NCI-H2107 (cell line): ENCODE measurements at regions not wholly inside any gene's neighbourhood (a gene's known extent, or its start where the extent isn't known, plus 50 kb on each side); places are given as distances from the start of the nearest gene placed in this dataset.

Source experiments
- DNase-seq: peaks from one replicate; lab custom pipeline; 2025; lab: John Stamatoyannopoulos, UW

DNA sequence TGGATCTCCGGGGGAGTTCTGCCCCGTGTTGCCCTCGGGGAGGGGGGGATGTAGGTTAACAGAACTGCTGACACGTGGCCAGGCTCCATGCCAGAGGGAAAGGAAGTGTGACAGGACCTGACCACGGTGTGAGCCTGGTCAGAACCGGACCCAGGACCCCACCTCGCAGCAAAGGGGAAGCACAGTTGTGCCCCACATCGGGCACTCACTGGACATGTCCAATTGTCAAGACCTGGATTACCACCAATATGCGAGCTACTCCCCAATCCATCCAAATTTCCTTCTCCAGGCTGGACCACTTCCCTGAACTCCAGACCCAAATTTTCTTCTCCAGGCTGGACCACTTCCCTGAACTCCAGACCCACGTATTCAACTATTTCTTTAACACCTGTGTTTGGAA lies 78.8 kb upstream of the PIWIL1 start:
- DNase-seq: no peak

DNA sequence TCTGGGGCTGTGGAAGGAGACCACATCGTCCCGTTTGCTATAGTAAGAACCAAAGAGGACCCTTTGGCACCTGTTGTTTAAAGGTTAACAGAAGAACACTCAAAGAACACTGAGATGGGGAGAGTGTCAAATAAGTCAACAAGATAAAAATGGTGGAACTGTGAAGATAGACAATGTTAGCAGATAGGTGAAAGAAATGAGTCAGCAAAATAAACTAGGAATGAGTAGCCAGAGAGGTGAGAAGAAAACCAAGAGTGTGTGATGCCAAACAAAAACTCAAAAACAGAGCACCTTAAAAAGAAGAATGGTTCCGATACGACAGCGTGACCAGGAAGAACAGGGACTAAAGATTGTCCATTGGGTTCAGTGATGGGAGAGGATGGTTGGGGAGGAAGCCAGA lies 74.7 kb upstream of the PIWIL1 start:
- DNase-seq: no peak

- no peak for DNase-seq
Observed at GRCh38 chr12:130263996-130264395, 73.7 kb upstream of the PIWIL1 start.

GRCh38 chr12:130266751-130267150 lies 70.9 kb upstream of the PIWIL1 start:
- no peak for DNase-seq

GRCh38 chr12:130280231-130280630 lies 57.5 kb upstream of the PIWIL1 start:
- DNase-seq: no peak

- no peak for DNase-seq
Observed at GRCh38 chr12:130280742-130281141, 56.9 kb upstream of the PIWIL1 start.

GRCh38 chr12:130281153-130281799 lies 56.4 kb upstream of the PIWIL1 start:
- DNase-seq: no peak

GRCh38 chr12:130286041-130286440 lies 51.6 kb upstream of the PIWIL1 start:
- no peak for DNase-seq

GRCh38 chr12:130286741-130287440 lies 50.8 kb upstream of the PIWIL1 start:
- no peak for DNase-seq
